ENCODE measurements at regions not wholly inside any gene's neighbourhood (a gene's known extent, or its start where the extent isn't known, plus 50 kb on each side); places are given as distances from the start of the nearest gene placed in this dataset.

- no peak for DNase-seq
Measured at GRCh38 chr9:93875330-93875729, 79.8 kb downstream of the BARX1 start.

- DNase-seq: no peak
Measured at GRCh38 chr9:93874242-93874641, 80.9 kb downstream of the BARX1 start.

GRCh38 chr9:93871286-93871685 lies 83.9 kb downstream of the BARX1 start:
- no peak for DNase-seq

GRCh38 chr9:93869863-93870262 lies 85.3 kb downstream of the BARX1 start:
- DNase-seq: no peak

GRCh38 chr9:93869088-93869487 lies 86.1 kb downstream of the BARX1 start:
- DNase-seq: no peak

GRCh38 chr9:93865716-93866115 lies 89.4 kb downstream of the BARX1 start:
- DNase-seq: no peak

GRCh38 chr9:93865245-93865644 lies 89.9 kb downstream of the BARX1 start:
- no peak for DNase-seq

- no peak for DNase-seq
Measured at GRCh38 chr9:93864840-93865239, 90.3 kb downstream of the BARX1 start.

GRCh38 chr9:93864032-93864431 lies 91.1 kb downstream of the BARX1 start:
- no peak for DNase-seq

GRCh38 chr9:93862877-93863545 lies 92.1 kb downstream of the BARX1 start:
- DNase-seq: no peak

GRCh38 chr9:93861736-93862358 lies 93.3 kb downstream of the BARX1 start:
- DNase-seq: no peak

GRCh38 chr9:93860694-93861658 lies 94.2 kb downstream of the BARX1 start:
- DNase-seq: no peak

- DNase-seq: no peak
Measured at GRCh38 chr9:93859431-93860215, 95.5 kb downstream of the BARX1 start.

GRCh38 chr9:93857528-93857927 lies 97.6 kb downstream of the BARX1 start:
- DNase-seq: no peak

- DNase-seq: no peak
Measured at GRCh38 chr9:93852728-93853127, 102.4 kb downstream of the BARX1 start.

- no peak for DNase-seq
Measured at GRCh38 chr9:93846349-93846748, 108.8 kb downstream of the BARX1 start.

GRCh38 chr9:93843396-93843795 lies 111.8 kb downstream of the BARX1 start:
- DNase-seq: no peak

- DNase-seq: no peak
Measured at GRCh38 chr9:93830606-93831005, 124.5 kb downstream of the BARX1 start.

- DNase-seq: no peak
Measured at GRCh38 chr9:93830012-93830596, 125.1 kb downstream of the BARX1 start.

- no peak for DNase-seq
Measured at GRCh38 chr9:93829271-93830011, 125.7 kb downstream of the BARX1 start.

GRCh38 chr9:93828331-93829097 lies 126.6 kb downstream of the BARX1 start:
- no peak for DNase-seq
